SH-SY5Y (cell line): ENCODE measurements at regions not wholly inside any gene's neighbourhood (a gene's known extent, or its start where the extent isn't known, plus 50 kb on each side); places are given as distances from the start of the nearest gene placed in this dataset.

Experiments used
- GATA2 ChIP-seq: IDR thresholded peaks from 2 replicates; pipeline ENCODE4 v1.6.1; 2011; ENCODE audit warnings: mild to moderate bottlenecking, low read depth, low read length
- GATA3 ChIP-seq: IDR thresholded peaks from 2 replicates; pipeline ENCODE4 v1.6.1; 2011; ENCODE audit warnings: low read depth, mild to moderate bottlenecking, low read length, moderate library complexity

DNA sequence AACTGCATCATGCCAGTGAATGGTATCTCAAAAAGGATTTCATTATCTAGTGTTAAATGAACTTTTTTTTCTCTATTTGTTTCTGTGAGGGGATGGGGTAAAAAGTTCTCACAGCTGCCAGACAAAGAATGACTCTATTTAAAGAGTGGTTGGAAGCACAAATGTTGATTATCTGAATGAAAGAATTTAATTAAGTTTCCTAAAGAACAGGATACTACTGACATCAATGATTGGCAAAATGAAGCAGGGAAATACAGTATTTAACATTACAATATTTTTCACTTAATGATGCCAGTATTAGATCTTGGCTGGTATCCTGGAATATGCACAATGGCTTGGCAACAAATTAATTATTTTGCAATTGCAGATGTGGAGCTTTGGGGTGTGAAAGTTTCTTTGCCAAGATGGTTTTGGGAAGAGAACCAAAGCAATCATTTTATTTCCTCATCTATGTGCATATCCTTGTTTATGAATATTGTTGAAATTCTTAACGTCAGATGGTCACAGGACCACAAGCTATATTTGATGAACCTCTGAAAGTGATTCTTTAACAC, 336.8 kb downstream of the ARL4A start:
- no peak for TF ChIP-seq GATA3
- no peak for TF ChIP-seq GATA2

DNA sequence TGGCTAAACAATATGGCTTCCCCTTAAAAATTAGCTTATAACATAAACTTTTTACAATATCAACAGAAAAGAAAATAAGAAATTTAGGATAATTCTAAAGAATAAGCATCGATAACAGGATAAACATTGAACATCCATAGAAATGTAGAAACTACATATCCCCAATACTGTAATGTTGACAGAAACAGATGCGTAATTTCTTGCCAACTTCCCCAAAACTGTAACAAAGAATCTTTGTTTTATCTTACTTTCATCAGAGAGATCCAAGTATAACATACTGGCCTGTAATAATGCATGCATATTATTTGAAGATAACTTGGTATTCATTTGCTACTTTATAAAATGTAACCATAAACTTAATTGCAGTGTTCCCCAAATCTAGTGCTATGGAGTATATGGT, 339.9 kb downstream of the ARL4A start:
- no peak for TF ChIP-seq GATA3
- TF ChIP-seq GATA2 = no peak

GRCh38 chr7:13028036-13028824, 340.8 kb downstream of the ARL4A start:
- TF ChIP-seq GATA3 = no peak
- no peak for TF ChIP-seq GATA2

DNA sequence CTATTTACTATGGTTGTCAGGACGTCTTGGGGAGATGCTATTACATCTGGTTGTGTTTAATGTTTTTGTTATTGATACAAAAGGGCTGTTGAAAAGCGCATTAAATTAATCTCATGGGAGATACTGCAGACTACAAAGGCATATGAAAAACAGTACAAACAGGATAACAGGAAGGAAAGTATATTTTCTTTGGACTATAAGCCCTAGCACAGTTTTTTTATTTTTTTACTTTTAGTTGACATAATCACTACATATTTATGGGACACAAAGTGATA, 341.3 kb downstream of the ARL4A start:
- TF ChIP-seq GATA2 (no peak), GATA3 (no peak)

DNA sequence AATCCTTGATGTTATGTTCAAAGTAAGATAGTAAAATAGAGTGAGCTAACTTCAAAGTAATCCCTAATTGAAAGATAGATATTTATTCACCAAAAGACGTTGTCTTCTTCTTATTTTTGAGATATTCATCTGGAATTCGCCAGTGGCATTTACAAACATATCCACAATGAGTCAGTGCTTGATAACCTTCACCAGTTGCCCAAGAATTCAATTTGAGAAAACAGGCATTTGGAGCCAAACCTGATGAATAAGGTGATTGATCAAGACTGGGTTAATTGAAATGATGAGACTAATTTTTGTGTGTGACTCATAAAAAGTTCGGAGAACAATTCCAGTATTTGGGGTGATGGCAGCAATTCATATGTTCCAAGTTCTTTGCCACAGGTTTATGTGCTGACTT, 344.0 kb downstream of the ARL4A start:
- no peak for TF ChIP-seq GATA3
- no peak for TF ChIP-seq GATA2

- TF ChIP-seq GATA2 (no peak), GATA3 (no peak)
Measured at GRCh38 chr7:13032084-13032483, 344.7 kb downstream of the ARL4A start.

GRCh38 chr7:13032576-13032975, 345.1 kb downstream of the ARL4A start:
- TF ChIP-seq GATA3 = no peak
- no peak for TF ChIP-seq GATA2

GRCh38 chr7:13034693-13035092, 347.3 kb downstream of the ARL4A start:
- no peak for TF ChIP-seq GATA2
- TF ChIP-seq GATA3 = no peak

DNA sequence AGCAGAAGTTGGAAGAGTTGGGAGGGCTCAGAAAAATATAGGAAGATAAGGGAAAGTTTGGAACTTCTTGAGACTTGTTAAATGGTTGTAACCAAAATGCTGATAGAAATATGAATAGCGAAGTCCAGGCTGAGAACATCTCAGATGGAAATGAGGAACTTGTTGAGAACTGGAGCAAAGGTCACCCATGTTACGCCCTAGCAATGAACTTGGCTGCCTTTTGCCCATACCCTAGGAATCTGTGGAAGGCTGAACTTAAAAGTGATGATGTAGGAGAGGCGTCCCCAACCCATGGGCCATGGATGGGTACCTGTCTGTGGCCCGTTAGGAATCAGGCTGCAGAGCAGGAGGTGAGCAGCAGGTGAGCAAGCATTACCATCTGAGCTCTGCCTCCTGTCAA, 347.8 kb downstream of the ARL4A start:
- TF ChIP-seq GATA3 = no peak
- TF ChIP-seq GATA2 = no peak

GRCh38 chr7:13036256-13036780, 348.9 kb downstream of the ARL4A start:
- TF ChIP-seq GATA2 (no peak), GATA3 (no peak)

GRCh38 chr7:13037216-13037615, 349.8 kb downstream of the ARL4A start:
- no peak for TF ChIP-seq GATA3
- no peak for TF ChIP-seq GATA2

GRCh38 chr7:13041368-13041988, 354.0 kb downstream of the ARL4A start:
- TF ChIP-seq GATA3 = no peak
- TF ChIP-seq GATA2 = no peak

GRCh38 chr7:13042605-13043236, 355.3 kb downstream of the ARL4A start:
- TF ChIP-seq GATA3 = no peak
- TF ChIP-seq GATA2 = no peak

DNA sequence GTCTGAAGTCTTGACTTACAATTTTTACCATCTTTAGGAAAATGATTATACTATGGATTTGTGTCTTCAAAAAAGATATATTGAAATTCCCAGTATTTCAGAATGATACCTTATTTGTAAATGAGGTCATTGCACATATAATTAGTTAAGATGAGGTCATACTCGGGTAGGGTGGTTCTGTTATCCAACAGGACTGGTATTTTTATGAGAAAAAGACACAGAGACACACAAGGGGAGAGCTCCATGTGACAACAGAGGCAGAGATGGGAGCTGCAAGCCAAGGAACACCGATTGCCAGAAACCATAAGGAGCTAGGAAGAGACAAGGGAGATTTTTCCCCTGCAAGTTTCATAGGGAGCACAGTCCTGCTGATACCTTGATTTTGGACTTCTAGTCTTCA, 356.9 kb downstream of the ARL4A start:
- no peak for TF ChIP-seq GATA3
- TF ChIP-seq GATA2 = no peak
